OCI-LY3 (cell line): ENCODE measurements at regions not wholly inside any gene's neighbourhood (a gene's known extent, or its start where the extent isn't known, plus 50 kb on each side); places are given as distances from the start of the nearest gene placed in this dataset.

Experiments used
- H2AFZ ChIP-seq: fragments of 200-600, 300-600 bp; shearing (Covaris generic); 2 replicates; pipeline ENCODE4 v1.6.0; 2014; ENCODE audit warnings: antibody characterized with exemption, low read depth, low read length
- H3K27ac ChIP-seq: fragments of 200-600, 300-600 bp; sonication (generic); 2 replicates; pipeline ENCODE4 v1.5.1; 2014; ENCODE audit warnings: mild to moderate bottlenecking, low read length, moderate library complexity, mixed read lengths
- H3K27me3 ChIP-seq: fragments of 200-600, 300-600 bp; sonication (generic); 2 replicates; pipeline ENCODE4 v1.6.1; 2014; ENCODE audit warnings: low read depth, low read length, mixed read lengths
- H3K36me3 ChIP-seq: fragments of 200-600, 300-600 bp; sonication (generic); replicated peaks from 2 replicates; pipeline ENCODE3; 2014; ENCODE audit warnings: low read depth, low read length, mixed read lengths
- H3K4me1 ChIP-seq: fragments of 300-600, 200-600 bp; sonication (generic); 2 replicates; pipeline ENCODE4 v1.6.1; 2014; ENCODE audit warnings: low read length, mixed read lengths
- H3K4me2 ChIP-seq: fragments of 200-600, 300-600 bp; sonication (generic); 2 replicates; pipeline ENCODE4 v1.6.1; 2014; ENCODE audit warnings: low read length, mixed read lengths
- H3K4me3 ChIP-seq: fragments of 300-600, 200-600 bp; sonication (generic); 2 replicates; pipeline ENCODE4 v1.5.1; 2014; ENCODE audit warnings: antibody characterized with exemption, mild to moderate bottlenecking, low read length, moderate library complexity
- H3K79me2 ChIP-seq: fragments of 300-600, 200-600 bp; shearing (Covaris generic); 2 replicates; pipeline ENCODE4 v1.6.1; 2014; ENCODE audit warnings: mild to moderate bottlenecking, low read length, mixed read lengths
- H3K9ac ChIP-seq: fragments of 300-600, 200-600 bp; shearing (Covaris generic); 2 replicates; pipeline ENCODE4 v1.6.0; 2014; ENCODE audit warnings: mild to moderate bottlenecking, low read length, moderate library complexity
- H3K9me3 ChIP-seq: fragments of 200-600, 300-600 bp; shearing (Covaris generic); 2 replicates; pipeline ENCODE4 v1.6.1; 2014; ENCODE audit warnings: low read length, mixed read lengths; ENCODE audit not compliant: insufficient read depth
- H4K20me1 ChIP-seq: fragments of 200-600, 300-600 bp; sonication (generic); 2 replicates; pipeline ENCODE4 v1.6.1; 2016; ENCODE audit warnings: low read length, mixed read lengths; ENCODE audit not compliant: insufficient read depth
- CTCF ChIP-seq: fragments of 200-600, 300-600 bp; sonication (generic); IDR thresholded peaks from 2 replicates; pipeline ENCODE4 v1.5.1; 2014; ENCODE audit warnings: antibody characterized with exemption, low read length, low read depth
- EZH2phosphoT487 ChIP-seq: fragments of 200-600 bp; shearing (Covaris generic); IDR thresholded peaks from 2 replicates; pipeline ENCODE4 v1.6.1; 2018; ENCODE audit warnings: antibody characterized with exemption, mixed run types, low read depth

- no peaks in the 10 kb centered on the region for H3K9me3 ChIP-seq
- H3K4me2 ChIP-seq, result no peak overlapping the region
- 0 out of 2 replicates have a peak, but pooled peaks cover 4% of the 10 kb centered on the region for H3K27me3 ChIP-seq
- H3K4me3 ChIP-seq, result no peak overlapping the region
- H3K79me2 ChIP-seq, result no peaks in the 10 kb centered on the region
- H3K36me3 ChIP-seq, result no peaks in the 10 kb centered on the region
- no peak overlapping the region for H2AFZ ChIP-seq
- no peak for TF ChIP-seq EZH2phosphoT487
- no peak for TF ChIP-seq CTCF
- H3K9ac ChIP-seq, result no peak overlapping the region
- H4K20me1 ChIP-seq, result no peaks in the 10 kb centered on the region
- no peak overlapping the region for H3K27ac ChIP-seq
- 0 out of 2 replicates have a peak, but pooled peaks cover 3% of the 10 kb centered on the region for H3K4me1 ChIP-seq
Observed at GRCh38 chr3:178479860-178480259, 56.4 kb upstream of the KCNMB2 start.

- no peak overlapping the region for H3K4me2 ChIP-seq
- H4K20me1 ChIP-seq, result no peaks in the 10 kb centered on the region
- no peak overlapping the region for H2AFZ ChIP-seq
- no peaks in the 10 kb centered on the region for H3K36me3 ChIP-seq
- no peak overlapping the region for H3K4me3 ChIP-seq
- H3K9ac ChIP-seq, result no peak overlapping the region
- H3K27ac ChIP-seq, result no peak overlapping the region
- 0 out of 2 replicates have a peak, but pooled peaks cover 4% of the 10 kb centered on the region for H3K27me3 ChIP-seq
- H3K9me3 ChIP-seq, result no peaks in the 10 kb centered on the region
- 0 out of 2 replicates have a peak, but pooled peaks cover 3% of the 10 kb centered on the region for H3K4me1 ChIP-seq
- TF ChIP-seq EZH2phosphoT487 (no peak), CTCF (no peak)
- H3K79me2 ChIP-seq, result no peaks in the 10 kb centered on the region
Observed at GRCh38 chr3:178480274-178480673, 56.0 kb upstream of the KCNMB2 start.

GRCh38 chr3:178480795-178481194 lies 55.4 kb upstream of the KCNMB2 start:
- Histone ChIP-seq H2AFZ (no peak overlapping the region), H3K36me3 (no peaks in the 10 kb centered on the region)

GRCh38 chr3:178482981-178483380 lies 53.3 kb upstream of the KCNMB2 start:
- no peak overlapping the region for H3K27ac ChIP-seq
- no peaks in the 10 kb centered on the region for H3K79me2 ChIP-seq
- TF ChIP-seq CTCF (no peak), EZH2phosphoT487 (no peak)
- 0 out of 2 replicates have a peak, but pooled peaks cover 4% of the 10 kb centered on the region for H3K27me3 ChIP-seq
- no peaks in the 10 kb centered on the region for H4K20me1 ChIP-seq
- H3K36me3 ChIP-seq, result no peaks in the 10 kb centered on the region
- H3K4me3 ChIP-seq, result no peak overlapping the region
- no peak overlapping the region for H3K9ac ChIP-seq
- H2AFZ ChIP-seq, result no peak overlapping the region
- H3K4me1 ChIP-seq, result 0 out of 2 replicates have a peak, but pooled peaks cover 3% of the 10 kb centered on the region
- no peaks in the 10 kb centered on the region for H3K9me3 ChIP-seq
- H3K4me2 ChIP-seq, result no peak overlapping the region

More at GRCh38 chr3:178480795-178481194, 55.4 kb upstream of the KCNMB2 start:
- Histone ChIP-seq H3K9me3 (no peaks in the 10 kb centered on the region), H4K20me1 (no peaks in the 10 kb centered on the region), H3K27ac (no peak overlapping the region), H3K4me1 (0 out of 2 replicates have a peak, but pooled peaks cover 3% of the 10 kb centered on the region), H3K27me3 (0 out of 2 replicates have a peak, but pooled peaks cover 4% of the 10 kb centered on the region), H3K4me2 (no peak overlapping the region), H3K4me3 (no peak overlapping the region), H3K9ac (no peak overlapping the region), H3K79me2 (no peaks in the 10 kb centered on the region)
- TF ChIP-seq EZH2phosphoT487 (no peak), CTCF (no peak)
